Activated CD4-positive, alpha-beta T cell treated with anti-CD3 and anti-CD28 coated beads, Interleukin-2, amount 10 ng/mL, durations not matched to agents 7 days and 5 days (primary cell): ENCODE measurements at regions not wholly inside any gene's neighbourhood (a gene's known extent, or its start where the extent isn't known, plus 50 kb on each side); places are given as distances from the start of the nearest gene placed in this dataset.
"Not testable (repeated sequence)": the region's sequence is repeated elsewhere in the genome, so short reads cannot be mapped to it uniquely, and the experiment has no call there.

Source experiments
- CTCF ChIA-PET: fragments of 350-600 bp; sonication (Branson Sonifier 250); formaldehyde crosslinking; loops from one replicate; lab custom pipeline; 2021; ENCODE audit warnings: antibody characterized with exemption; lab: Charles Lee
- POLR2A ChIA-PET: fragments of 350-600 bp; sonication (Branson Sonifier 250); formaldehyde crosslinking; loops from one replicate; lab custom pipeline; 2021; ENCODE audit warnings: antibody characterized with exemption; lab: Charles Lee
- DNase-seq: peaks from one replicate; pipeline ENCODE4 v3.0.0-alpha.2; 2020
- H3K27ac Mint-ChIP-seq: one replicate; pipeline ENCODE4 v1.8.0; 2021; ENCODE audit warnings: mild to moderate bottlenecking, moderate library complexity, mixed read lengths
- H3K27me3 Mint-ChIP-seq: one replicate; pipeline ENCODE4 v1.8.0; 2021; ENCODE audit warnings: mixed read lengths
- H3K36me3 Mint-ChIP-seq: one replicate; pipeline ENCODE4 v1.8.0; 2021; ENCODE audit warnings: low read depth, mixed read lengths
- H3K4me1 Mint-ChIP-seq: one replicate; pipeline ENCODE4 v1.8.0; 2021; ENCODE audit warnings: mixed read lengths
- H3K4me3 Mint-ChIP-seq: one replicate; pipeline ENCODE4 v1.8.0; 2021; ENCODE audit warnings: mild to moderate bottlenecking, moderate library complexity, mixed read lengths
- H3K9me3 Mint-ChIP-seq: one replicate; pipeline ENCODE4 v1.8.0; 2021; ENCODE audit warnings: mixed read lengths

- Mint-ChIP-seq H3K4me1 (no peaks in the 10 kb centered on the region), H3K27me3 (peaks cover 56% of the 10 kb centered on the region), H3K4me3 (no peak overlapping the region), H3K9me3 (no peaks in the 10 kb centered on the region), H3K36me3 (no peaks in the 10 kb centered on the region), H3K27ac (no peak overlapping the region)
- POLR2A ChIA-PET, result no interaction called here
- CTCF ChIA-PET, result no interaction called here
- DNase-seq, result no peak
Measured at GRCh38 chr10:100624298-100624697, 88.6 kb downstream of the HIF1AN start.

GRCh38 chr10:100625816-100626215 lies 90.1 kb downstream of the HIF1AN start:
- no peaks in the 10 kb centered on the region for H3K9me3 Mint-ChIP-seq
- H3K4me1 Mint-ChIP-seq, result no peaks in the 10 kb centered on the region
- H3K27ac Mint-ChIP-seq, result no peak overlapping the region
- DNase-seq, result no peak
- no peak overlapping the region for H3K4me3 Mint-ChIP-seq
- H3K27me3 Mint-ChIP-seq, result peaks cover 45% of the 10 kb centered on the region
- H3K36me3 Mint-ChIP-seq, result no peaks in the 10 kb centered on the region
- CTCF ChIA-PET, result no interaction called here
- POLR2A ChIA-PET, result no interaction called here

- ChIA-PET CTCF (interaction anchor here (1.2 kb wide), 1 partner anchor 15 kb away, joined by 4 read pairs; no protein-coding TSS in a partner anchor), POLR2A (no interaction called here)
- H3K9me3 Mint-ChIP-seq, result no peaks in the 10 kb centered on the region
Measured at GRCh38 chr10:100628061-100628460, 92.3 kb downstream of the HIF1AN start.

GRCh38 chr10:100631192-100631591 lies 95.4 kb downstream of the HIF1AN start:
- ChIA-PET POLR2A (no interaction called here), CTCF (no interaction called here)
- H3K27me3 Mint-ChIP-seq, result peaks cover 22% of the 10 kb centered on the region
- H3K4me3 Mint-ChIP-seq, result no peak overlapping the region
- no peak for DNase-seq
- H3K36me3 Mint-ChIP-seq, result no peaks in the 10 kb centered on the region
- H3K4me1 Mint-ChIP-seq, result no peaks in the 10 kb centered on the region
- no peaks in the 10 kb centered on the region for H3K9me3 Mint-ChIP-seq
- no peak overlapping the region for H3K27ac Mint-ChIP-seq

More at GRCh38 chr10:100628061-100628460, 92.3 kb downstream of the HIF1AN start:
- Mint-ChIP-seq H3K27me3 (peaks cover 37% of the 10 kb centered on the region), H3K4me3 (no peak overlapping the region), H3K27ac (no peak overlapping the region), H3K4me1 (no peaks in the 10 kb centered on the region), H3K36me3 (no peaks in the 10 kb centered on the region)
- DNase-seq, result no peak

GRCh38 chr10:100632027-100632426 lies 96.3 kb downstream of the HIF1AN start:
- H3K27ac Mint-ChIP-seq, result no peak overlapping the region
- no peaks in the 10 kb centered on the region for H3K9me3 Mint-ChIP-seq
- no peaks in the 10 kb centered on the region for H3K4me1 Mint-ChIP-seq
- H3K27me3 Mint-ChIP-seq, result peaks cover 23% of the 10 kb centered on the region
- POLR2A ChIA-PET, result interaction anchor here (0.6 kb wide), 1 partner anchor 145 kb away, joined by 6 read pairs; no protein-coding TSS in a partner anchor
- DNase-seq, result no peak
- no peaks in the 10 kb centered on the region for H3K36me3 Mint-ChIP-seq
- CTCF ChIA-PET, result interaction anchor here (0.7 kb wide), 1 partner anchor 61 kb away, joined by 3 read pairs; no protein-coding TSS in a partner anchor
- H3K4me3 Mint-ChIP-seq, result no peak overlapping the region

- no peaks in the 10 kb centered on the region for H3K4me1 Mint-ChIP-seq
- no peaks in the 10 kb centered on the region for H3K36me3 Mint-ChIP-seq
- no peaks in the 10 kb centered on the region for H3K9me3 Mint-ChIP-seq
- POLR2A ChIA-PET, result no interaction called here
- no peak overlapping the region for H3K4me3 Mint-ChIP-seq
- H3K27ac Mint-ChIP-seq, result no peak overlapping the region
- CTCF ChIA-PET, result interaction anchor here (1.0 kb wide), 1 partner anchor 16 kb away, joined by 3 read pairs; no protein-coding TSS in a partner anchor
- H3K27me3 Mint-ChIP-seq, result peaks cover 32% of the 10 kb centered on the region
- DNase-seq, result no peak
Measured at GRCh38 chr10:100634034-100634433, 98.3 kb downstream of the HIF1AN start.

GRCh38 chr10:100636848-100637553 lies 101.3 kb downstream of the HIF1AN start:
- Mint-ChIP-seq H3K36me3 (no peaks in the 10 kb centered on the region), H3K27me3 (peaks cover 42% of the 10 kb centered on the region), H3K9me3 (no peaks in the 10 kb centered on the region), H3K4me1 (no peaks in the 10 kb centered on the region), H3K4me3 (no peak overlapping the region), H3K27ac (no peak overlapping the region)
- POLR2A ChIA-PET, result no interaction called here
- DNase-seq, result no peak
- CTCF ChIA-PET, result interaction anchor here (0.5 kb wide), 1 partner anchor 605 kb away, joined by 5 read pairs; no protein-coding TSS in a partner anchor

GRCh38 chr10:100637785-100638184 lies 102.0 kb downstream of the HIF1AN start:
- H3K4me1 Mint-ChIP-seq, result no peaks in the 10 kb centered on the region
- no peaks in the 10 kb centered on the region for H3K9me3 Mint-ChIP-seq
- ChIA-PET POLR2A (no interaction called here), CTCF (interaction anchor here (0.9 kb wide), 1 partner anchor 27 kb away, joined by 3 read pairs; no protein-coding TSS in a partner anchor)
- no peak for DNase-seq
- H3K36me3 Mint-ChIP-seq, result no peaks in the 10 kb centered on the region
- no peak overlapping the region for H3K4me3 Mint-ChIP-seq
- no peak overlapping the region for H3K27ac Mint-ChIP-seq
- peaks cover 47% of the 10 kb centered on the region for H3K27me3 Mint-ChIP-seq

GRCh38 chr10:100638969-100639368 lies 103.2 kb downstream of the HIF1AN start:
- peaks cover 49% of the 10 kb centered on the region for H3K27me3 Mint-ChIP-seq
- POLR2A ChIA-PET, H3K27ac Mint-ChIP-seq, H3K36me3 Mint-ChIP-seq, DNase-seq, H3K4me3 Mint-ChIP-seq, H3K4me1 Mint-ChIP-seq, H3K9me3 Mint-ChIP-seq: not testable (repeated sequence)
- CTCF ChIA-PET, result interaction anchor here (0.9 to 1.4 kb wide), 2 partner anchors 25 to 105 kb away, joined by 3 to 4 read pairs; no protein-coding TSS in a partner anchor

GRCh38 chr10:100642295-100642994 lies 102.9 kb upstream of the PAX2 start:
- POLR2A ChIA-PET, result no interaction called here
- no peak overlapping the region for H3K27ac Mint-ChIP-seq
- H3K36me3 Mint-ChIP-seq, result no peaks in the 10 kb centered on the region

GRCh38 chr10:100645091-100645490 lies 100.3 kb upstream of the PAX2 start:
- H3K27ac Mint-ChIP-seq, result no peak overlapping the region
- no peak for DNase-seq
- no peaks in the 10 kb centered on the region for H3K4me1 Mint-ChIP-seq
- H3K36me3 Mint-ChIP-seq, result no peaks in the 10 kb centered on the region
- POLR2A ChIA-PET, result no interaction called here
- no peak overlapping the region for H3K4me3 Mint-ChIP-seq
- H3K9me3 Mint-ChIP-seq, result no peaks in the 10 kb centered on the region
- peaks cover 61% of the 10 kb centered on the region for H3K27me3 Mint-ChIP-seq
- CTCF ChIA-PET, result no interaction called here

More at GRCh38 chr10:100642295-100642994, 102.9 kb upstream of the PAX2 start:
- H3K9me3 Mint-ChIP-seq, result no peaks in the 10 kb centered on the region
- H3K4me1 Mint-ChIP-seq, result no peaks in the 10 kb centered on the region
- no peak overlapping the region for H3K4me3 Mint-ChIP-seq
- DNase-seq, result no peak
- CTCF ChIA-PET, result no interaction called here
- peaks cover 59% of the 10 kb centered on the region for H3K27me3 Mint-ChIP-seq

GRCh38 chr10:100645613-100646392 lies 99.6 kb upstream of the PAX2 start:
- Mint-ChIP-seq H3K27me3 (peaks cover 61% of the 10 kb centered on the region), H3K36me3 (no peaks in the 10 kb centered on the region), H3K9me3 (no peaks in the 10 kb centered on the region), H3K4me3 (no peak overlapping the region), H3K27ac (no peak overlapping the region), H3K4me1 (no peaks in the 10 kb centered on the region)
- ChIA-PET CTCF (no interaction called here), POLR2A (no interaction called here)
- no peak for DNase-seq
